ENCODE measurements at regions not wholly inside any gene's neighbourhood (a gene's known extent, or its start where the extent isn't known, plus 50 kb on each side); places are given as distances from the start of the nearest gene placed in this dataset.

- Histone ChIP-seq H3K36me3 (no peaks in the 10 kb centered on the region), H3K27me3 (no peaks in the 10 kb centered on the region), H3K9me3 (no peaks in the 10 kb centered on the region), H3K4me3 (no peak overlapping the region), H3K4me1 (no peaks in the 10 kb centered on the region), H3K27ac (no peak overlapping the region)
- no peak for DNase-seq
- TF ChIP-seq CTCF (IDR thresholded peaks at IDR 0.05 in 4 of 5, conservative IDR thresholded peaks at IDR 0.05 in 1 of 5) (no peak), POLR2A (IDR thresholded peaks at IDR 0.05) (no peak)
- in situ Hi-C loops (cut with MboI; ENCODE audit: low sequenced_read_pairs in 4 of 4) = no loop called here
- intact Hi-C loops (cut with DNase I; ENCODE audit: low total_unique reads) = no loop called here
- ATAC-seq = no peak
These were observed 976.7 kb downstream of the TTLL7 start for GRCh38 chr1:83022206-83022605.

GRCh38 chr1:83017701-83018100 lies 981.2 kb downstream of the TTLL7 start:
- no peak for DNase-seq
- H3K9me3 ChIP-seq = no peaks in the 10 kb centered on the region
- no peaks in the 10 kb centered on the region for H3K4me1 ChIP-seq
- H3K36me3 ChIP-seq = no peaks in the 10 kb centered on the region
- in situ Hi-C loops (cut with MboI; ENCODE audit: low sequenced_read_pairs in 4 of 4) = no loop called here
- TF ChIP-seq CTCF (IDR thresholded peaks at IDR 0.05 in 4 of 5, conservative IDR thresholded peaks at IDR 0.05 in 1 of 5) (no peak), POLR2A (IDR thresholded peaks at IDR 0.05) (no peak)
- H3K27ac ChIP-seq = no peak overlapping the region
- no peaks in the 10 kb centered on the region for H3K27me3 ChIP-seq
- intact Hi-C loops (cut with DNase I; ENCODE audit: low total_unique reads) = no loop called here
- H3K4me3 ChIP-seq = no peak overlapping the region
- no peak for ATAC-seq

DNA sequence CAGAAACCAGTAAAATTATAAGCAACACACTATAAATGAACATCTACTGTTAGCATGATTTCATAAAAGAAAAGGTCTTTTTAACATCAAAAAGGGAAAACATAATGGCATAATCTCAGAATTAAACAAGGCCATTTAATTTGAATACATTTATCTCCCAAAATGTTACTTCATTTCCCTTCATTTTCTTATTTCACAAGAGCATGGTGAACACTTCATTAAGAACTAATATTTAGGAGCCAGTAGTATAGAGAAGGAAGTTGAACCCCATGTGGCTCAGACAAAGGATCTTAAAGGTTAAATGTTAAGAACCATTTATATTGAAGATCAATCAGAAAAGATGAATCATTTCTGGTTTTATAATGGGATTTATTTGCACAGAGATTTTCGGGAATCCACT lies 981.7 kb downstream of the TTLL7 start:
- no peaks in the 10 kb centered on the region for H3K4me1 ChIP-seq
- TF ChIP-seq CTCF (IDR thresholded peaks at IDR 0.05 in 4 of 5, conservative IDR thresholded peaks at IDR 0.05 in 1 of 5) (no peak), POLR2A (IDR thresholded peaks at IDR 0.05) (no peak)
- no peaks in the 10 kb centered on the region for H3K36me3 ChIP-seq
- ATAC-seq = no peak
- no peak for DNase-seq
- H3K27ac ChIP-seq = no peak overlapping the region
- H3K9me3 ChIP-seq = no peaks in the 10 kb centered on the region
- no peaks in the 10 kb centered on the region for H3K27me3 ChIP-seq
- in situ Hi-C loops (cut with MboI; ENCODE audit: low sequenced_read_pairs in 4 of 4) (no loop called here), intact Hi-C loops (cut with DNase I; ENCODE audit: low total_unique reads) (no loop called here)
- H3K4me3 ChIP-seq = no peak overlapping the region

DNA sequence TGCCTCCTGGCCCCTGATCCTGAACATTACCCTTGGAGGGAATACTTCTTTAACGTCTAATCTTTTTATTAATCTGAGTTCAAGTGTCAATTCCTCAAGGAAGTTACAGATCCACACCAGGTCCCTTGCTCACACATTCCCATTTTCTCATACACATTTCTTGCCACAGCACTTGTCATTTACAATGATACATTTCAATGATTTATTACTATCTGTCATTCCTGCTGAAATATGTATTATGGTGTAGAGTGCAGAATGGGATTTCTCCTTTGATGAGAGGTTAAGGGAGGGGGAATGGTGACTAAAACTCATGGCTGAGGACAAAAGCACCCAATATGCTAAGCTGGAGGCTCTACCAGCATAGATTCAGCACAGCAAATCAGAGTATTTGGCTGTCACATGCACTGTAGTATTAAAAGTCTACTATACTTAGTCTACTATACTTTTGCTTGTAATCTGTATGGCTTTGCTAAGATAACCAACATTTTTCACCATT lies 982.5 kb downstream of the TTLL7 start:
- intact Hi-C loops (cut with DNase I; ENCODE audit: low total_unique reads) = no loop called here
- in situ Hi-C loops (cut with MboI; ENCODE audit: low sequenced_read_pairs in 4 of 4) = no loop called here
- Histone ChIP-seq H3K4me3 (no peak overlapping the region), H3K27ac (no peak overlapping the region), H3K36me3 (no peaks in the 10 kb centered on the region), H3K9me3 (no peaks in the 10 kb centered on the region), H3K27me3 (no peaks in the 10 kb centered on the region), H3K4me1 (no peaks in the 10 kb centered on the region)
- TF ChIP-seq POLR2A (IDR thresholded peaks at IDR 0.05) = no peak
- no peak for TF ChIP-seq CTCF (IDR thresholded peaks at IDR 0.05 in 4 of 5, conservative IDR thresholded peaks at IDR 0.05 in 1 of 5)
- DNase-seq = no peak
- ATAC-seq = no peak

DNA sequence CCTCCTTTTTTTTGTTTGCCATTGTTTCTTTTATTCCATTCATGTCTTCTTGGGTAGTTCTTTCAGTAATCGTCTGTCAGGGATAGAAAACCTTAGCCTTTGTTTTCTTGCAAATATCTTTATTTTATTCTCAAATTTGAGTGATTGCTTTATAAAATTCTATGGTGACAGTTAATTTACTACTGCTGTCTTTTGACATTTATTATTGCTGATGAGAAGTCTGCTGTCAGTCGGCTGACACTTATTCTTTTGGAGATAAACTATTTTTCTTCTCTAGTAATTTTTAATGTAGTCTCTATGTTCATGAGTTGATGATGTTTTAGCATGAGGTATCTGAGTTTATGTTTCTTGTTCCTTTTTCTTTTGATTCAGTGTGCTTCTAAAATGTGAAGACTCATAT lies 983.8 kb downstream of the TTLL7 start:
- H3K27me3 ChIP-seq = no peaks in the 10 kb centered on the region
- ATAC-seq (no peak), DNase-seq (no peak)
- no peak overlapping the region for H3K27ac ChIP-seq
- H3K9me3 ChIP-seq = no peaks in the 10 kb centered on the region
- in situ Hi-C loops (cut with MboI; ENCODE audit: low sequenced_read_pairs in 4 of 4) (no loop called here), intact Hi-C loops (cut with DNase I; ENCODE audit: low total_unique reads) (no loop called here)
- no peak overlapping the region for H3K4me3 ChIP-seq
- no peaks in the 10 kb centered on the region for H3K36me3 ChIP-seq
- TF ChIP-seq POLR2A (IDR thresholded peaks at IDR 0.05) = no peak
- no peak for TF ChIP-seq CTCF (IDR thresholded peaks at IDR 0.05 in 4 of 5, conservative IDR thresholded peaks at IDR 0.05 in 1 of 5)
- no peaks in the 10 kb centered on the region for H3K4me1 ChIP-seq

Data from gastrocnemius medialis (tissue), 4 donors.